Lung (tissue), 11 donors: ENCODE measurements at regions not wholly inside any gene's neighbourhood (a gene's known extent, or its start where the extent isn't known, plus 50 kb on each side); places are given as distances from the start of the nearest gene placed in this dataset.

ENCODE experiments used
- ATAC-seq: fragments of 200-7000 bp; cut with Tn5 transposase; one replicate; pipeline ENCODE4 v1.9.1; 2020; ENCODE audit warnings: moderate number of reproducible peaks; ENCODE audit not compliant: insufficient read depth, low FRiP score
- DNase-seq, 3 donors: peaks; one replicate each; pipeline ENCODE4 v3.0.0-alpha.2; 2013 to 2017
- H3K27ac ChIP-seq, 2 donors: one replicate each; pipeline ENCODE4 v1.5.1; 2013; ENCODE audit warnings: mild to moderate bottlenecking in 2 of 2, moderate library complexity in 2 of 2, control low read depth in 1 of 2, inconsistent platforms in 1 of 2, low read depth in 1 of 2, low read length in 1 of 2
- H3K27me3 ChIP-seq, 3 donors: one replicate each; pipeline ENCODE4 v1.5.1; 2013; ENCODE audit warnings: low read length in 2 of 3; ENCODE audit not compliant: control insufficient read depth in 3 of 3, insufficient read depth in 3 of 3
- H3K36me3 ChIP-seq, 4 donors: one replicate each; pipeline ENCODE4 v1.5.1; 2013; ENCODE audit warnings: low read length in 4 of 4, mild to moderate bottlenecking in 1 of 4, moderate library complexity in 1 of 4; ENCODE audit not compliant: control insufficient read depth in 4 of 4, insufficient read depth in 4 of 4
- H3K4me1 ChIP-seq, 5 donors: one replicate each; pipeline ENCODE4 v1.5.1; 2013; ENCODE audit warnings: low read length in 5 of 5, mild to moderate bottlenecking in 2 of 5, moderate library complexity in 1 of 5; ENCODE audit not compliant: control insufficient read depth in 5 of 5, insufficient read depth in 5 of 5
- H3K4me3 ChIP-seq: one replicate; pipeline ENCODE4 v1.5.1; 2013; ENCODE audit warnings: mild to moderate bottlenecking, control low read depth, moderate library complexity
- H3K9ac ChIP-seq, 2 donors: one replicate each; pipeline ENCODE4 v1.5.1; 2013; ENCODE audit warnings: low read length in 2 of 2, control low read depth in 1 of 2; ENCODE audit not compliant: insufficient read depth in 1 of 2
- H3K9me3 ChIP-seq, 4 donors: one replicate each; pipeline ENCODE4 v1.5.1; 2013; ENCODE audit warnings: low read length in 3 of 4, mild to moderate bottlenecking in 1 of 4, moderate library complexity in 1 of 4; ENCODE audit not compliant: control insufficient read depth in 4 of 4, insufficient read depth in 3 of 4
- CTCF ChIP-seq: IDR thresholded peaks from 2 replicates; pipeline ENCODE4 v1.5.1; 2012; ENCODE audit warnings: mild to moderate bottlenecking; ENCODE audit errors: control extremely low read depth, extremely low read depth
- WGBS, 2 donors: extraction: QIAGEN DNeasy Blood & Tissue Kit; methylation state at CpG; one replicate each; pipeline ENCODE4 v1.1.7; 2013; 5-methylcytosine and 5-hydroxymethylcytosine counted together
- donor health status: control.
- donor health status: control.
- donor health status: Bipolar disorder and iron deficiency.
- donor health status: healthy.
- donor health status: DM: yes; HTN: yes; CAD: no.

GRCh38 chr4:10320130-10320529 is 137.1 kb downstream of the ZNF518B start:
- Histone ChIP-seq H3K4me1 (no peaks in the 10 kb centered on the region), H3K36me3 (no peaks in the 10 kb centered on the region), H3K9ac (no peak overlapping the region), H3K27me3 (no peaks in the 10 kb centered on the region), H3K9me3 (no peaks in the 10 kb centered on the region), H3K27ac (no peak overlapping the region), H3K4me3 (no peak overlapping the region)
- 79 to 84% methylated on average over 4 of the region's 4 CpGs for WGBS, 2 donors
- ATAC-seq (no peak), DNase-seq (no peak)
- no peak for TF ChIP-seq CTCF

- TF ChIP-seq CTCF, result no peak
- H3K9me3 ChIP-seq, result no peaks in the 10 kb centered on the region
- H3K27ac ChIP-seq, result no peak overlapping the region
- ATAC-seq (no peak), DNase-seq (no peak)
- no peak overlapping the region for H3K4me3 ChIP-seq
- no peaks in the 10 kb centered on the region for H3K4me1 ChIP-seq
- H3K36me3 ChIP-seq, result no peaks in the 10 kb centered on the region
- H3K9ac ChIP-seq, result no peak overlapping the region
- WGBS, 2 donors, result 74 to 91% methylated on average over 2 of the region's 2 CpGs
- H3K27me3 ChIP-seq, result no peaks in the 10 kb centered on the region
Measured at GRCh38 chr4:10317345-10317744, 139.9 kb downstream of the ZNF518B start.

- Histone ChIP-seq H3K4me3 (no peak overlapping the region), H3K27me3 (no peaks in the 10 kb centered on the region), H3K9me3 (no peaks in the 10 kb centered on the region), H3K36me3 (no peaks in the 10 kb centered on the region), H3K27ac (no peak overlapping the region), H3K4me1 (no peaks in the 10 kb centered on the region), H3K9ac (no peak overlapping the region)
- TF ChIP-seq CTCF, result no peak
- no peak for ATAC-seq
- no peak for DNase-seq
- 89 to 92% methylated on average over 3 of the region's 3 CpGs for WGBS, 2 donors
Measured at GRCh38 chr4:10316851-10317250, 140.4 kb downstream of the ZNF518B start.

GRCh38 chr4:10315638-10316037 is 141.6 kb downstream of the ZNF518B start:
- TF ChIP-seq CTCF, result no peak
- Histone ChIP-seq H3K9ac (no peak overlapping the region), H3K36me3 (no peaks in the 10 kb centered on the region), H3K9me3 (no peaks in the 10 kb centered on the region), H3K27ac (no peak overlapping the region), H3K4me3 (no peak overlapping the region), H3K4me1 (no peaks in the 10 kb centered on the region), H3K27me3 (no peaks in the 10 kb centered on the region)
- ATAC-seq (no peak), DNase-seq (no peak)
- WGBS, 2 donors, result 77 to 88% methylated on average over 4 of the region's 4 CpGs
